HG02884 (cell line): ENCODE measurements at regions not wholly inside any gene's neighbourhood (a gene's known extent, or its start where the extent isn't known, plus 50 kb on each side); places are given as distances from the start of the nearest gene placed in this dataset.

ENCODE experiments used
- ATAC-seq: cut with Tn5 transposase; IDR thresholded peaks from one replicate; pipeline ENCODE4 v1.9.1; 2021; ENCODE audit warnings: mild to moderate bottlenecking, moderate library complexity; ENCODE audit not compliant: unreplicated experiment

GRCh38 chr10:8462565-8462964, 408.1 kb downstream of the GATA3 start:
- no peak for ATAC-seq

- ATAC-seq: no peak
Measured at GRCh38 chr10:8463853-8464252, 409.4 kb downstream of the GATA3 start.

- no peak for ATAC-seq
Measured at GRCh38 chr10:8468477-8468876, 414.0 kb downstream of the GATA3 start.

GRCh38 chr10:8473205-8473604, 418.7 kb downstream of the GATA3 start:
- no peak for ATAC-seq

- no peak for ATAC-seq
Measured at GRCh38 chr10:8477300-8477699, 422.8 kb downstream of the GATA3 start.

GRCh38 chr10:8481718-8482504, 427.4 kb downstream of the GATA3 start:
- ATAC-seq: no peak

- ATAC-seq: no peak
Measured at GRCh38 chr10:8485032-8485431, 430.5 kb downstream of the GATA3 start.

GRCh38 chr10:8487346-8487745, 432.9 kb downstream of the GATA3 start:
- no peak for ATAC-seq

- no peak for ATAC-seq
Measured at GRCh38 chr10:8489232-8489631, 434.7 kb downstream of the GATA3 start.

- no peak for ATAC-seq
Measured at GRCh38 chr10:8489823-8490222, 435.3 kb downstream of the GATA3 start.

GRCh38 chr10:8498290-8498689, 443.8 kb downstream of the GATA3 start:
- no peak for ATAC-seq

GRCh38 chr10:8498881-8499280, 444.4 kb downstream of the GATA3 start:
- no peak for ATAC-seq

- no peak for ATAC-seq
Measured at GRCh38 chr10:8499312-8499711, 444.8 kb downstream of the GATA3 start.

GRCh38 chr10:8499752-8500390, 445.4 kb downstream of the GATA3 start:
- ATAC-seq: no peak

GRCh38 chr10:8502573-8502972, 448.1 kb downstream of the GATA3 start:
- no peak for ATAC-seq

- ATAC-seq: no peak
Measured at GRCh38 chr10:8504499-8504898, 450.0 kb downstream of the GATA3 start.

GRCh38 chr10:8507156-8507555, 452.7 kb downstream of the GATA3 start:
- no peak for ATAC-seq

GRCh38 chr10:8508882-8509281, 454.4 kb downstream of the GATA3 start:
- no peak for ATAC-seq

- no peak for ATAC-seq
Measured at GRCh38 chr10:8510471-8510870, 456.0 kb downstream of the GATA3 start.

GRCh38 chr10:8511026-8511425, 456.5 kb downstream of the GATA3 start:
- no peak for ATAC-seq

- ATAC-seq: no peak
Measured at GRCh38 chr10:8513155-8514147, 459.0 kb downstream of the GATA3 start.
